ENCODE measurements at regions not wholly inside any gene's neighbourhood (a gene's known extent, or its start where the extent isn't known, plus 50 kb on each side); places are given as distances from the start of the nearest gene placed in this dataset.
"Not testable (repeated sequence)": the region's sequence is repeated elsewhere in the genome, so short reads cannot be mapped to it uniquely, and the experiment has no call there.

- no peak for DNase-seq (ENCODE audit: low spot score)
These were observed 196.9 kb upstream of the CNTNAP2 start for GRCh38 chr7:145919712-145920111.

- no peak for DNase-seq (ENCODE audit: low spot score)
These were observed 199.8 kb upstream of the CNTNAP2 start for GRCh38 chr7:145916776-145917175.

- no peak for DNase-seq (ENCODE audit: low spot score)
These were observed 200.9 kb upstream of the CNTNAP2 start for GRCh38 chr7:145915679-145916078.

- DNase-seq (ENCODE audit: low spot score): no peak
These were observed 206.5 kb upstream of the CNTNAP2 start for GRCh38 chr7:145909991-145910513.

GRCh38 chr7:145903658-145904057, 212.9 kb upstream of the CNTNAP2 start:
- DNase-seq (ENCODE audit: low spot score): no peak

GRCh38 chr7:145902123-145902522, 214.5 kb upstream of the CNTNAP2 start:
- DNase-seq (ENCODE audit: low spot score): no peak

GRCh38 chr7:145899938-145900337, 216.7 kb upstream of the CNTNAP2 start:
- DNase-seq (ENCODE audit: low spot score): no peak

GRCh38 chr7:145893925-145894535, 222.6 kb upstream of the CNTNAP2 start:
- DNase-seq (ENCODE audit: low spot score): no peak

- no peak for DNase-seq (ENCODE audit: low spot score)
These were observed 231.7 kb upstream of the CNTNAP2 start for GRCh38 chr7:145884716-145885514.

- no peak for DNase-seq (ENCODE audit: low spot score)
These were observed 240.2 kb upstream of the CNTNAP2 start for GRCh38 chr7:145876376-145876775.

GRCh38 chr7:145875267-145875666, 241.3 kb upstream of the CNTNAP2 start:
- DNase-seq (ENCODE audit: low spot score): no peak

- no peak for DNase-seq (ENCODE audit: low spot score)
These were observed 247.7 kb upstream of the CNTNAP2 start for GRCh38 chr7:145868935-145869334.

- DNase-seq (ENCODE audit: low spot score): no peak
These were observed 254.4 kb upstream of the CNTNAP2 start for GRCh38 chr7:145862212-145862611.

GRCh38 chr7:145860809-145861208, 255.8 kb upstream of the CNTNAP2 start:
- DNase-seq (ENCODE audit: low spot score): no peak

GRCh38 chr7:145850636-145851035, 266.0 kb upstream of the CNTNAP2 start:
- DNase-seq (ENCODE audit: low spot score): no peak

- DNase-seq (ENCODE audit: low spot score): no peak
These were observed 267.9 kb upstream of the CNTNAP2 start for GRCh38 chr7:145848691-145849090.

GRCh38 chr7:145845345-145845744, 271.3 kb upstream of the CNTNAP2 start:
- DNase-seq (ENCODE audit: low spot score): no peak

GRCh38 chr7:145839814-145840213, 276.8 kb upstream of the CNTNAP2 start:
- DNase-seq (ENCODE audit: low spot score): no peak

GRCh38 chr7:145831616-145832206, 284.9 kb upstream of the CNTNAP2 start:
- no peak for DNase-seq (ENCODE audit: low spot score)

- DNase-seq (ENCODE audit: low spot score): no peak
These were observed 298.9 kb upstream of the CNTNAP2 start for GRCh38 chr7:145817687-145818086.

GRCh38 chr7:145812218-145812617, 304.4 kb upstream of the CNTNAP2 start:
- DNase-seq (ENCODE audit: low spot score): no peak

GRCh38 chr7:145805496-145805895, 311.1 kb upstream of the CNTNAP2 start:
- not testable (repeated sequence) for DNase-seq (ENCODE audit: low spot score)

- no peak for DNase-seq (ENCODE audit: low spot score)
These were observed 319.1 kb upstream of the CNTNAP2 start for GRCh38 chr7:145797507-145797906.
